ENCODE measurements at regions not wholly inside any gene's neighbourhood (a gene's known extent, or its start where the extent isn't known, plus 50 kb on each side); places are given as distances from the start of the nearest gene placed in this dataset.

- TF ChIP-seq POLR2A (IDR thresholded peaks at IDR 0.05) (no peak), CTCF (IDR thresholded peaks at IDR 0.05) (no peak)
Observed at GRCh38 chrX:80237072-80237471, 183.2 kb upstream of the TENT5D start.

All from stomach (tissue), 4 donors.